Adrenal gland (tissue), 5 donors: ENCODE measurements at regions not wholly inside any gene's neighbourhood (a gene's known extent, or its start where the extent isn't known, plus 50 kb on each side); places are given as distances from the start of the nearest gene placed in this dataset.
"Not testable (repeated sequence)": the region's sequence is repeated elsewhere in the genome, so short reads cannot be mapped to it uniquely, and the experiment has no call there.

Experiments
- POLR2A ChIP-seq, 2 donors: fragments of 450-650 bp; IDR thresholded peaks; one replicate each; pipeline ENCODE4 v1.6.1; 2017; ENCODE audit warnings: antibody characterized with exemption in 2 of 2, mild to moderate bottlenecking in 2 of 2, moderate library complexity in 1 of 2
- TF ChIP-seq, protein P1 (sequence below), 6 experiments: fragments of 450-650 bp in 4 of 6; fragments of 200-600 bp in 2 of 6; sonication (generic) in 1 of 6; IDR thresholded peaks; 1 replicate in 5 of 6; 2 replicates in 1 of 6; pipeline versions ENCODE4 v1.5.1 to v1.8.0; 2016 to 2021; ENCODE audit warnings: antibody characterized with exemption in 6 of 6, mild to moderate bottlenecking in 2 of 6, moderate library complexity in 1 of 6
- donor health status: DM: no; HTN: no; CAD: no.

- TF ChIP-seq, protein P1, sequence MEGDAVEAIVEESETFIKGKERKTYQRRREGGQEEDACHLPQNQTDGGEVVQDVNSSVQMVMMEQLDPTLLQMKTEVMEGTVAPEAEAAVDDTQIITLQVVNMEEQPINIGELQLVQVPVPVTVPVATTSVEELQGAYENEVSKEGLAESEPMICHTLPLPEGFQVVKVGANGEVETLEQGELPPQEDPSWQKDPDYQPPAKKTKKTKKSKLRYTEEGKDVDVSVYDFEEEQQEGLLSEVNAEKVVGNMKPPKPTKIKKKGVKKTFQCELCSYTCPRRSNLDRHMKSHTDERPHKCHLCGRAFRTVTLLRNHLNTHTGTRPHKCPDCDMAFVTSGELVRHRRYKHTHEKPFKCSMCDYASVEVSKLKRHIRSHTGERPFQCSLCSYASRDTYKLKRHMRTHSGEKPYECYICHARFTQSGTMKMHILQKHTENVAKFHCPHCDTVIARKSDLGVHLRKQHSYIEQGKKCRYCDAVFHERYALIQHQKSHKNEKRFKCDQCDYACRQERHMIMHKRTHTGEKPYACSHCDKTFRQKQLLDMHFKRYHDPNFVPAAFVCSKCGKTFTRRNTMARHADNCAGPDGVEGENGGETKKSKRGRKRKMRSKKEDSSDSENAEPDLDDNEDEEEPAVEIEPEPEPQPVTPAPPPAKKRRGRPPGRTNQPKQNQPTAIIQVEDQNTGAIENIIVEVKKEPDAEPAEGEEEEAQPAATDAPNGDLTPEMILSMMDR (IDR thresholded peaks at IDR 0.05): not testable (repeated sequence)
- not testable (repeated sequence) for TF ChIP-seq POLR2A (IDR thresholded peaks at IDR 0.05)
These were observed 63.4 kb upstream of the VGLL4 start for GRCh38 chr3:11707084-11707483.
